ENCODE measurements at regions not wholly inside any gene's neighbourhood (a gene's known extent, or its start where the extent isn't known, plus 50 kb on each side); places are given as distances from the start of the nearest gene placed in this dataset.

GRCh38 chr6:108755257-108756240, 92.7 kb upstream of the ARMC2 start:
- TF ChIP-seq TEAD4 (IDR thresholded peaks at IDR 0.05) = no peak
- no peak for TF ChIP-seq TAF1 (IDR thresholded peaks at IDR 0.05; ENCODE audit: low read depth)
- TF ChIP-seq YY1 (IDR thresholded peaks at IDR 0.05; ENCODE audit: low read depth) = no peak
- TF ChIP-seq, protein P1, sequence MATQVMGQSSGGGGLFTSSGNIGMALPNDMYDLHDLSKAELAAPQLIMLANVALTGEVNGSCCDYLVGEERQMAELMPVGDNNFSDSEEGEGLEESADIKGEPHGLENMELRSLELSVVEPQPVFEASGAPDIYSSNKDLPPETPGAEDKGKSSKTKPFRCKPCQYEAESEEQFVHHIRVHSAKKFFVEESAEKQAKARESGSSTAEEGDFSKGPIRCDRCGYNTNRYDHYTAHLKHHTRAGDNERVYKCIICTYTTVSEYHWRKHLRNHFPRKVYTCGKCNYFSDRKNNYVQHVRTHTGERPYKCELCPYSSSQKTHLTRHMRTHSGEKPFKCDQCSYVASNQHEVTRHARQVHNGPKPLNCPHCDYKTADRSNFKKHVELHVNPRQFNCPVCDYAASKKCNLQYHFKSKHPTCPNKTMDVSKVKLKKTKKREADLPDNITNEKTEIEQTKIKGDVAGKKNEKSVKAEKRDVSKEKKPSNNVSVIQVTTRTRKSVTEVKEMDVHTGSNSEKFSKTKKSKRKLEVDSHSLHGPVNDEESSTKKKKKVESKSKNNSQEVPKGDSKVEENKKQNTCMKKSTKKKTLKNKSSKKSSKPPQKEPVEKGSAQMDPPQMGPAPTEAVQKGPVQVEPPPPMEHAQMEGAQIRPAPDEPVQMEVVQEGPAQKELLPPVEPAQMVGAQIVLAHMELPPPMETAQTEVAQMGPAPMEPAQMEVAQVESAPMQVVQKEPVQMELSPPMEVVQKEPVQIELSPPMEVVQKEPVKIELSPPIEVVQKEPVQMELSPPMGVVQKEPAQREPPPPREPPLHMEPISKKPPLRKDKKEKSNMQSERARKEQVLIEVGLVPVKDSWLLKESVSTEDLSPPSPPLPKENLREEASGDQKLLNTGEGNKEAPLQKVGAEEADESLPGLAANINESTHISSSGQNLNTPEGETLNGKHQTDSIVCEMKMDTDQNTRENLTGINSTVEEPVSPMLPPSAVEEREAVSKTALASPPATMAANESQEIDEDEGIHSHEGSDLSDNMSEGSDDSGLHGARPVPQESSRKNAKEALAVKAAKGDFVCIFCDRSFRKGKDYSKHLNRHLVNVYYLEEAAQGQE (IDR thresholded peaks at IDR 0.05; ENCODE audit: low read depth) = no peak
- no peak for TF ChIP-seq RAD21 (IDR thresholded peaks at IDR 0.05; ENCODE audit: low read depth)
- no peak for TF ChIP-seq MAX (IDR thresholded peaks at IDR 0.05)
- TF ChIP-seq, protein P2, sequence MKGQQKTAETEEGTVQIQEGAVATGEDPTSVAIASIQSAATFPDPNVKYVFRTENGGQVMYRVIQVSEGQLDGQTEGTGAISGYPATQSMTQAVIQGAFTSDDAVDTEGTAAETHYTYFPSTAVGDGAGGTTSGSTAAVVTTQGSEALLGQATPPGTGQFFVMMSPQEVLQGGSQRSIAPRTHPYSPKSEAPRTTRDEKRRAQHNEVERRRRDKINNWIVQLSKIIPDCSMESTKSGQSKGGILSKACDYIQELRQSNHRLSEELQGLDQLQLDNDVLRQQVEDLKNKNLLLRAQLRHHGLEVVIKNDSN (IDR thresholded peaks at IDR 0.05) = no peak
- TF ChIP-seq EGR1 (IDR thresholded peaks at IDR 0.05) = no peak

Measured in Ishikawa (cell line).